ENCODE measurements at regions not wholly inside any gene's neighbourhood (a gene's known extent, or its start where the extent isn't known, plus 50 kb on each side); places are given as distances from the start of the nearest gene placed in this dataset.

DNA sequence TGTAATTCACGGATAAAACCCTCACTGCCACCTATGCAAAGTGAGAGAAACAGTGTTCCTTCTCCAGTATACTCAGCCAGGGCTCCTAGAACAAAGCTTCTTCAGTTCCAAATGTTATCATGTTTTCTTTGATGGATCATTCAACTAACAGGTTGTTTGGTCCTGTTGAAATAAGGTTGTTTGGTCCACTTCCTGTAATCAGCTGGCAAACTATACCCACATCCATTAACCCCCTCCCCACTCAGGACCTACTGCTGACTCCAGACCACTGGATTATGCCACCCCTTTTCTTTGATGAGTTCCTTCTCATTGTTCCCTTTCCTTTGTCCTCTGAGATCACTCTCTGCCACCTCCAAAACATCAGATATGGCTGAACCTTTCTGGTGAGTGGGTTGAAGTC is 267.7 kb upstream of the USP25 start:
- BruUV-seq (replicated peaks) = no TSS peak
- Histone ChIP-seq H3K36me3 (ENCODE audit: control insufficient read depth, insufficient read depth, low read length) (no peaks in the 10 kb centered on the region), H3K27me3 (ENCODE audit: control insufficient read depth, insufficient read depth, low read length) (no peaks in the 10 kb centered on the region), H3K4me3 (ENCODE audit: low read depth in 2 of 2, low read length in 2 of 2) (no peak overlapping the region), H3K4me1 (ENCODE audit: control insufficient read depth, insufficient read depth, low read length) (no peaks in the 10 kb centered on the region), H3K27ac (ENCODE audit: low read length) (no peak overlapping the region), H3K9me3 (ENCODE audit: control insufficient read depth, insufficient read depth, low read depth, low read length) (no peaks in the 10 kb centered on the region)
- DNase-seq (ENCODE audit: low read depth, low spot score) (no peak), ATAC-seq (no peak)
- ChIA-PET POLR2A (no interaction called here), CTCF (no interaction called here)
- intact Hi-C loops (cut with micrococcal nuclease; ENCODE audit: unreplicated experiment) (no loop called here), in situ Hi-C loops (cut with HindIII; ENCODE audit: low pct_unique_long_range_greater_than_20kb, low sequenced_read_pairs) (no loop called here)
- no peak for TF ChIP-seq SIN3A (IDR thresholded peaks at IDR 0.05; ENCODE audit: borderline replicate concordance, insufficient read depth, low read depth, low read length)
- no peak for TF ChIP-seq POLR2AphosphoS5 (IDR thresholded peaks at IDR 0.05; ENCODE audit: low read depth, low read length)
- TF ChIP-seq TCF7L2 (IDR thresholded peaks at IDR 0.05; ENCODE audit: low read depth, low read length) = no peak
- TF ChIP-seq, protein P1, sequence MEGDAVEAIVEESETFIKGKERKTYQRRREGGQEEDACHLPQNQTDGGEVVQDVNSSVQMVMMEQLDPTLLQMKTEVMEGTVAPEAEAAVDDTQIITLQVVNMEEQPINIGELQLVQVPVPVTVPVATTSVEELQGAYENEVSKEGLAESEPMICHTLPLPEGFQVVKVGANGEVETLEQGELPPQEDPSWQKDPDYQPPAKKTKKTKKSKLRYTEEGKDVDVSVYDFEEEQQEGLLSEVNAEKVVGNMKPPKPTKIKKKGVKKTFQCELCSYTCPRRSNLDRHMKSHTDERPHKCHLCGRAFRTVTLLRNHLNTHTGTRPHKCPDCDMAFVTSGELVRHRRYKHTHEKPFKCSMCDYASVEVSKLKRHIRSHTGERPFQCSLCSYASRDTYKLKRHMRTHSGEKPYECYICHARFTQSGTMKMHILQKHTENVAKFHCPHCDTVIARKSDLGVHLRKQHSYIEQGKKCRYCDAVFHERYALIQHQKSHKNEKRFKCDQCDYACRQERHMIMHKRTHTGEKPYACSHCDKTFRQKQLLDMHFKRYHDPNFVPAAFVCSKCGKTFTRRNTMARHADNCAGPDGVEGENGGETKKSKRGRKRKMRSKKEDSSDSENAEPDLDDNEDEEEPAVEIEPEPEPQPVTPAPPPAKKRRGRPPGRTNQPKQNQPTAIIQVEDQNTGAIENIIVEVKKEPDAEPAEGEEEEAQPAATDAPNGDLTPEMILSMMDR (IDR thresholded peaks at IDR 0.05) = no peak
- TF ChIP-seq, protein P2, sequence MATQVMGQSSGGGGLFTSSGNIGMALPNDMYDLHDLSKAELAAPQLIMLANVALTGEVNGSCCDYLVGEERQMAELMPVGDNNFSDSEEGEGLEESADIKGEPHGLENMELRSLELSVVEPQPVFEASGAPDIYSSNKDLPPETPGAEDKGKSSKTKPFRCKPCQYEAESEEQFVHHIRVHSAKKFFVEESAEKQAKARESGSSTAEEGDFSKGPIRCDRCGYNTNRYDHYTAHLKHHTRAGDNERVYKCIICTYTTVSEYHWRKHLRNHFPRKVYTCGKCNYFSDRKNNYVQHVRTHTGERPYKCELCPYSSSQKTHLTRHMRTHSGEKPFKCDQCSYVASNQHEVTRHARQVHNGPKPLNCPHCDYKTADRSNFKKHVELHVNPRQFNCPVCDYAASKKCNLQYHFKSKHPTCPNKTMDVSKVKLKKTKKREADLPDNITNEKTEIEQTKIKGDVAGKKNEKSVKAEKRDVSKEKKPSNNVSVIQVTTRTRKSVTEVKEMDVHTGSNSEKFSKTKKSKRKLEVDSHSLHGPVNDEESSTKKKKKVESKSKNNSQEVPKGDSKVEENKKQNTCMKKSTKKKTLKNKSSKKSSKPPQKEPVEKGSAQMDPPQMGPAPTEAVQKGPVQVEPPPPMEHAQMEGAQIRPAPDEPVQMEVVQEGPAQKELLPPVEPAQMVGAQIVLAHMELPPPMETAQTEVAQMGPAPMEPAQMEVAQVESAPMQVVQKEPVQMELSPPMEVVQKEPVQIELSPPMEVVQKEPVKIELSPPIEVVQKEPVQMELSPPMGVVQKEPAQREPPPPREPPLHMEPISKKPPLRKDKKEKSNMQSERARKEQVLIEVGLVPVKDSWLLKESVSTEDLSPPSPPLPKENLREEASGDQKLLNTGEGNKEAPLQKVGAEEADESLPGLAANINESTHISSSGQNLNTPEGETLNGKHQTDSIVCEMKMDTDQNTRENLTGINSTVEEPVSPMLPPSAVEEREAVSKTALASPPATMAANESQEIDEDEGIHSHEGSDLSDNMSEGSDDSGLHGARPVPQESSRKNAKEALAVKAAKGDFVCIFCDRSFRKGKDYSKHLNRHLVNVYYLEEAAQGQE (IDR thresholded peaks at IDR 0.05; ENCODE audit: insufficient read depth in 1 of 2, low read depth in 2 of 2, low read length in 1 of 2) = no peak

DNA sequence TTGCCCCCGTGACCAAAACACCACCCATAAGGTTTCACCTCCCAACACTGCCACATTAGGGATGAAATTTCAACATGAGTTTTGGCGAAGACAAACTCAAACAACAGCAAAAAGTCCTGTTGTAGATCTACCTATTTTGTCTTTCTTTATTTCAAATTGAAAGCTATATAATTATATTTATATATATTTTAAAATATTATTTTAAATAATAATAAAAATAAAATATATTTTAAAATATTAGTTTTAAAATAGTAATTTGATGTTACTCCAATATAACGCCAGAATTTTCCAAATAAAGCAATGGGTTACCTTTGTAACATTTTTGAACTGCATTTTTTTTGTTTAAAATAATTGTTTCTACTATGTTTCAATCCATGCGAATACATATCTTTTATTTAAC is 263.5 kb upstream of the USP25 start:
- Histone ChIP-seq H3K9me3 (ENCODE audit: control insufficient read depth, insufficient read depth, low read depth, low read length) (no peaks in the 10 kb centered on the region), H3K4me3 (ENCODE audit: low read depth in 2 of 2, low read length in 2 of 2) (no peak overlapping the region), H3K4me1 (ENCODE audit: control insufficient read depth, insufficient read depth, low read length) (no peaks in the 10 kb centered on the region), H3K36me3 (ENCODE audit: control insufficient read depth, insufficient read depth, low read length) (no peaks in the 10 kb centered on the region), H3K27me3 (ENCODE audit: control insufficient read depth, insufficient read depth, low read length) (no peaks in the 10 kb centered on the region), H3K27ac (ENCODE audit: low read length) (no peak overlapping the region)
- CTCF ChIA-PET = interaction anchor here (0.6 kb wide), 1 partner anchor 1396 kb away, joined by 3 read pairs; no protein-coding TSS in a partner anchor
- ATAC-seq (no peak), DNase-seq (ENCODE audit: low read depth, low spot score) (no peak)
- in situ Hi-C loops (cut with HindIII; ENCODE audit: low pct_unique_long_range_greater_than_20kb, low sequenced_read_pairs) (no loop called here), intact Hi-C loops (cut with micrococcal nuclease; ENCODE audit: unreplicated experiment) (no loop called here)
- POLR2A ChIA-PET = no interaction called here
- BruUV-seq (replicated peaks) = no TSS peak
- no peak for TF ChIP-seq SIN3A (IDR thresholded peaks at IDR 0.05; ENCODE audit: borderline replicate concordance, insufficient read depth, low read depth, low read length)

DNA sequence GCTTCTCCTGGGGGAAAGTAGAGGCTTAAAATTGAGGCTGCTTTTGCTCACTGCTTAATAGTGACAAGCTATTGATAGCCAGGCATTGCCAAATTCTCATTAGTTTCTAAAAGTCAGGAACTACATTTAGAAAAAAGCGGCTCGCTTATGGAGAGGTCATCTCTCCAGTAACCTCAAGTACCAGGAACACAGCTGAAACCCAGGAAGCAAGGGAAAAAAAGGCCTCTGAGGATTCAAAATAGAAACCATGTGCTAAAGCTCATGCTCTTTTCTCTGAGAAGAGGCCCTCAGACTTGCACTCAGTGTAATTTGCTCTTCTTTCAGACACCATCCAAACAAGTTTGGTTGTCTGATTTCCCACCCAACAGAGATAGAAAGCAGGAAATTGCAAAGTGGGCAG is 261.4 kb upstream of the USP25 start:
- Histone ChIP-seq H3K4me3 (ENCODE audit: low read depth in 2 of 2, low read length in 2 of 2) (no peak overlapping the region), H3K27ac (ENCODE audit: low read length) (no peak overlapping the region), H3K27me3 (ENCODE audit: control insufficient read depth, insufficient read depth, low read length) (no peaks in the 10 kb centered on the region), H3K9me3 (ENCODE audit: control insufficient read depth, insufficient read depth, low read depth, low read length) (no peaks in the 10 kb centered on the region), H3K4me1 (ENCODE audit: control insufficient read depth, insufficient read depth, low read length) (no peaks in the 10 kb centered on the region), H3K36me3 (ENCODE audit: control insufficient read depth, insufficient read depth, low read length) (no peaks in the 10 kb centered on the region)
- ChIA-PET POLR2A (no interaction called here), CTCF (interaction anchor here (0.6 kb wide), 1 partner anchor 11 kb away, joined by 3 read pairs; no protein-coding TSS in a partner anchor)
- BruUV-seq (replicated peaks) = no TSS peak
- DNase-seq (ENCODE audit: low read depth, low spot score) = no peak
- in situ Hi-C loops (cut with HindIII; ENCODE audit: low pct_unique_long_range_greater_than_20kb, low sequenced_read_pairs) = no loop called here
- no peak for ATAC-seq
- TF ChIP-seq, protein P2 (IDR thresholded peaks at IDR 0.05; ENCODE audit: insufficient read depth in 1 of 2, low read depth in 2 of 2, low read length in 1 of 2) = no peak
- TF ChIP-seq, protein P1 (IDR thresholded peaks at IDR 0.05) = no peak
- TF ChIP-seq POLR2AphosphoS5 (IDR thresholded peaks at IDR 0.05; ENCODE audit: low read depth, low read length) (no peak), SIN3A (IDR thresholded peaks at IDR 0.05; ENCODE audit: borderline replicate concordance, insufficient read depth, low read depth, low read length) (no peak), TCF7L2 (IDR thresholded peaks at IDR 0.05; ENCODE audit: low read depth, low read length) (no peak)
- intact Hi-C loops (cut with micrococcal nuclease; ENCODE audit: unreplicated experiment) = no loop called here

Measured in Panc1 (cell line).